ENCODE measurements at regions not wholly inside any gene's neighbourhood (a gene's known extent, or its start where the extent isn't known, plus 50 kb on each side); places are given as distances from the start of the nearest gene placed in this dataset.
A peak's percentile ranks its signal among the peaks of the same experiment; 100 is the strongest.
"Not testable (repeated sequence)": the region's sequence is repeated elsewhere in the genome, so short reads cannot be mapped to it uniquely, and the experiment has no call there.

GRCh38 chr12:125512541-125513298, 447.5 kb downstream of the AACS start:
- DNase-seq (ENCODE audit: low read depth, low spot score) = no peak
- H3K4me3 ChIP-seq (ENCODE audit: low read length) = no peak overlapping the region

GRCh38 chr12:125515887-125516286, 450.7 kb downstream of the AACS start:
- no peak overlapping the region for H3K4me3 ChIP-seq (ENCODE audit: low read length)
- DNase-seq (ENCODE audit: low read depth, low spot score) = no peak

GRCh38 chr12:125518074-125518473, 452.8 kb downstream of the AACS start:
- DNase-seq (ENCODE audit: low read depth, low spot score) = peak; percentile 16
- no peak overlapping the region for H3K4me3 ChIP-seq (ENCODE audit: low read length)

GRCh38 chr12:125519026-125519651, 453.9 kb downstream of the AACS start:
- no peak overlapping the region for H3K4me3 ChIP-seq (ENCODE audit: low read length)
- DNase-seq (ENCODE audit: low read depth, low spot score) = no peak

- H3K4me3 ChIP-seq (ENCODE audit: low read length) = no peak overlapping the region
- no peak for DNase-seq (ENCODE audit: low read depth, low spot score)
These were observed 460.6 kb downstream of the AACS start for GRCh38 chr12:125525879-125526278.

- DNase-seq (ENCODE audit: low read depth, low spot score) = no peak
- no peak overlapping the region for H3K4me3 ChIP-seq (ENCODE audit: low read length)
These were observed 463.0 kb downstream of the AACS start for GRCh38 chr12:125528281-125528680.

- DNase-seq (ENCODE audit: low read depth, low spot score) = no peak
- no peak overlapping the region for H3K4me3 ChIP-seq (ENCODE audit: low read length)
These were observed 465.0 kb downstream of the AACS start for GRCh38 chr12:125530201-125530600.

GRCh38 chr12:125530876-125531275, 465.6 kb downstream of the AACS start:
- no peak overlapping the region for H3K4me3 ChIP-seq (ENCODE audit: low read length)
- DNase-seq (ENCODE audit: low read depth, low spot score) = no peak

GRCh38 chr12:125531574-125531973, 466.3 kb downstream of the AACS start:
- no peak overlapping the region for H3K4me3 ChIP-seq (ENCODE audit: low read length)
- DNase-seq (ENCODE audit: low read depth, low spot score) = no peak

- DNase-seq (ENCODE audit: low read depth, low spot score) = no peak
These were observed 468.3 kb downstream of the AACS start for GRCh38 chr12:125533434-125534029.

GRCh38 chr12:125538401-125539199, 473.4 kb downstream of the AACS start:
- no peak for DNase-seq (ENCODE audit: low read depth, low spot score)

More at GRCh38 chr12:125533434-125534029, 468.3 kb downstream of the AACS start:
- H3K4me3 ChIP-seq (ENCODE audit: low read length) = no peak overlapping the region

GRCh38 chr12:125540580-125541204, 475.5 kb downstream of the AACS start:
- H3K4me3 ChIP-seq (ENCODE audit: low read length) = no peak overlapping the region
- DNase-seq (ENCODE audit: low read depth, low spot score) = no peak

More at GRCh38 chr12:125538401-125539199, 473.4 kb downstream of the AACS start:
- no peak overlapping the region for H3K4me3 ChIP-seq (ENCODE audit: low read length)

GRCh38 chr12:125544960-125545359, 479.7 kb downstream of the AACS start:
- DNase-seq (ENCODE audit: low read depth, low spot score) = no peak
- no peak overlapping the region for H3K4me3 ChIP-seq (ENCODE audit: low read length)

GRCh38 chr12:125549171-125549570, 483.9 kb downstream of the AACS start:
- no peak for DNase-seq (ENCODE audit: low read depth, low spot score)
- no peak overlapping the region for H3K4me3 ChIP-seq (ENCODE audit: low read length)

- peak; percentile 7 for DNase-seq (ENCODE audit: low read depth, low spot score)
- no peak overlapping the region for H3K4me3 ChIP-seq (ENCODE audit: low read length)
These were observed 484.6 kb downstream of the AACS start for GRCh38 chr12:125549836-125550235.

GRCh38 chr12:125552295-125552694, 487.1 kb downstream of the AACS start:
- no peak overlapping the region for H3K4me3 ChIP-seq (ENCODE audit: low read length)
- no peak for DNase-seq (ENCODE audit: low read depth, low spot score)

GRCh38 chr12:125561008-125561407, 495.8 kb downstream of the AACS start:
- not testable (repeated sequence) for H3K4me3 ChIP-seq (ENCODE audit: low read length)

GRCh38 chr12:125564753-125565152, 499.5 kb downstream of the AACS start:
- no peak overlapping the region for H3K4me3 ChIP-seq (ENCODE audit: low read length)
- DNase-seq (ENCODE audit: low read depth, low spot score) = no peak

More at GRCh38 chr12:125561008-125561407, 495.8 kb downstream of the AACS start:
- DNase-seq (ENCODE audit: low read depth, low spot score) = not testable (repeated sequence)

- H3K4me3 ChIP-seq (ENCODE audit: low read length) = no peak overlapping the region
- no peak for DNase-seq (ENCODE audit: low read depth, low spot score)
These were observed 502.3 kb downstream of the AACS start for GRCh38 chr12:125567581-125567980.

All from Jurkat, Clone E6-1 (cell line).